H1 (cell line): ENCODE measurements at regions not wholly inside any gene's neighbourhood (a gene's known extent, or its start where the extent isn't known, plus 50 kb on each side); places are given as distances from the start of the nearest gene placed in this dataset.
"Not testable (repeated sequence)": the region's sequence is repeated elsewhere in the genome, so short reads cannot be mapped to it uniquely, and the experiment has no call there.

Source experiments
- CTCF ChIA-PET: fragments of 300-600 bp; sonication (Branson Sonifier 250); formaldehyde crosslinking; loops from one replicate; lab custom pipeline; 2021; ENCODE audit not compliant: partially characterized antibody; lab: Charles Lee
- POLR2A ChIA-PET: fragments of 300-600 bp; sonication (Branson Sonifier 250); formaldehyde crosslinking; loops from one replicate; lab custom pipeline; 2021; ENCODE audit warnings: inconsistent platforms; ENCODE audit not compliant: partially characterized antibody; lab: Charles Lee
- DNase-seq, 2 experiments: peaks; one replicate each; pipeline versions ENCODE4 v3.0.0 to v3.0.0-alpha.2; 2010 to 2022; ENCODE audit warnings: low spot score in 2 of 2, low read depth in 1 of 2, mixed read lengths in 1 of 2
- FAIRE-seq: peaks from 2 replicates; lab custom pipeline; 2011; peaks lifted over from hg19 to GRCh38; lab: Jason Lieb, UNC
- H2AFZ ChIP-seq: 2 replicates; pipeline ENCODE4 v1.8.1; 2012; ENCODE audit warnings: low read length, inconsistent platforms
- H2AK5ac ChIP-seq: 2 replicates; pipeline ENCODE4 v1.6.1; 2013; ENCODE audit warnings: low read depth, low read length
- H2BK120ac ChIP-seq: replicated peaks from 2 replicates; pipeline ENCODE3; 2013; ENCODE audit warnings: low read depth, low read length, inconsistent platforms
- H2BK12ac ChIP-seq: 2 replicates; pipeline ENCODE4 v1.6.1; 2013; ENCODE audit warnings: low read depth, low read length
- H2BK15ac ChIP-seq: 2 replicates; pipeline ENCODE4 v1.6.1; 2013; ENCODE audit warnings: low read length
- H2BK20ac ChIP-seq: 2 replicates; pipeline ENCODE4 v1.6.1; 2013; ENCODE audit warnings: low read length
- H2BK5ac ChIP-seq: 2 replicates; pipeline ENCODE4 v1.6.1; 2013; ENCODE audit warnings: low read depth, low read length
- H3K14ac ChIP-seq: 2 replicates; pipeline ENCODE4 v1.6.1; 2013; ENCODE audit warnings: inconsistent platforms; ENCODE audit not compliant: insufficient read length
- H3K18ac ChIP-seq: 2 replicates; pipeline ENCODE4 v1.6.1; 2013; ENCODE audit warnings: low read length; ENCODE audit errors: extremely low read depth
- H3K23ac ChIP-seq: 2 replicates; pipeline ENCODE4 v1.6.1; 2013; ENCODE audit warnings: inconsistent platforms; ENCODE audit not compliant: insufficient read length
- H3K23me2 ChIP-seq: 2 replicates; pipeline ENCODE4 v1.6.1; 2013; ENCODE audit warnings: low read depth, low read length
- H3K27ac ChIP-seq: 2 replicates; pipeline ENCODE4 v1.6.1; 2011; ENCODE audit warnings: low read depth, low read length, inconsistent platforms
- H3K27me3 ChIP-seq, 4 experiments: replicated peaks in 1 of 4; 1 replicate in 1 of 4; 2 replicates in 3 of 4; pipeline versions ENCODE4 v1.6.1 to v1.8.1; 2011 to 2013; ENCODE audit warnings: low read length in 3 of 4, mild to moderate bottlenecking in 3 of 4, inconsistent platforms in 2 of 4, mixed read lengths in 2 of 4, moderate library complexity in 1 of 4; ENCODE audit not compliant: control insufficient read depth in 3 of 4, insufficient read depth in 3 of 4; ENCODE audit errors: extremely low read depth in 1 of 4
- H3K36me3 ChIP-seq, 4 experiments: 2 replicates each; pipeline versions ENCODE4 v1.6.1 to v1.8.1; 2011 to 2013; ENCODE audit warnings: mild to moderate bottlenecking in 4 of 4, low read length in 3 of 4, moderate library complexity in 2 of 4, control low read depth in 1 of 4, inconsistent platforms in 1 of 4; ENCODE audit not compliant: insufficient read depth in 4 of 4, control insufficient read depth in 2 of 4
- H3K4ac ChIP-seq: replicated peaks from 2 replicates; pipeline ENCODE3; 2013; ENCODE audit warnings: low read length, low read depth, mixed read lengths, inconsistent platforms; ENCODE audit not compliant: insufficient read length
- H3K4me1 ChIP-seq, 4 experiments: replicated peaks in 1 of 4; 1 replicate in 1 of 4; 2 replicates in 3 of 4; pipeline versions ENCODE4 v1.6.1 to v1.8.1; 2011 to 2013; ENCODE audit warnings: low read length in 3 of 4, inconsistent platforms in 2 of 4, mixed read lengths in 1 of 4; ENCODE audit not compliant: insufficient read depth in 4 of 4, control insufficient read depth in 3 of 4
- H3K4me2 ChIP-seq, 2 experiments: 2 replicates each; pipeline versions ENCODE4 v1.6.1 to v1.8.1; 2011 to 2013; ENCODE audit warnings: low read depth in 2 of 2, low read length in 2 of 2, control low read depth in 1 of 2, inconsistent platforms in 1 of 2, mild to moderate bottlenecking in 1 of 2; ENCODE audit not compliant: insufficient read depth in 1 of 2
- H3K4me3 ChIP-seq, 4 experiments: fragments of 200-600, 300-600 bp in 1 of 4; sonication (generic), shearing (Covaris generic), sonication (Bioruptor Twin) in 1 of 4; 2 replicates each; pipeline versions ENCODE4 v1.5.1 to v1.8.1; 2011 to 2016; ENCODE audit warnings: low read length in 4 of 4, low read depth in 3 of 4, control low read depth in 2 of 4, inconsistent platforms in 2 of 4, mild to moderate bottlenecking in 2 of 4, mixed read lengths in 1 of 4, moderate library complexity in 1 of 4; ENCODE audit not compliant: insufficient read depth in 2 of 4; ENCODE audit errors: extremely low read depth in 1 of 4
- H3K56ac ChIP-seq: replicated peaks from 2 replicates; pipeline ENCODE3; 2013; ENCODE audit warnings: low read depth, mild to moderate bottlenecking, mixed read lengths, low read length, inconsistent platforms; ENCODE audit not compliant: insufficient read length
- H3K79me1 ChIP-seq: 2 replicates; pipeline ENCODE4 v1.6.1; 2013; ENCODE audit warnings: low read depth, low read length, control low read depth
- H3K79me2 ChIP-seq, 2 experiments: 2 replicates each; pipeline versions ENCODE4 v1.6.1 to v1.8.1; 2012 to 2013; ENCODE audit warnings: low read length in 2 of 2, mild to moderate bottlenecking in 2 of 2, inconsistent platforms in 1 of 2; ENCODE audit not compliant: insufficient read depth in 2 of 2, control insufficient read depth in 1 of 2
- H3K9ac ChIP-seq, 4 experiments: replicated peaks in 1 of 4; 1 replicate in 1 of 4; 2 replicates in 3 of 4; pipeline versions ENCODE4 v1.6.1 to v1.8.1; 2011 to 2013; ENCODE audit warnings: low read depth in 3 of 4, low read length in 3 of 4, control low read depth in 2 of 4, mild to moderate bottlenecking in 2 of 4, moderate library complexity in 2 of 4, inconsistent platforms in 1 of 4; ENCODE audit errors: extremely low read depth in 1 of 4
- H3K9me3 ChIP-seq, 2 experiments: 2 replicates each; pipeline versions ENCODE4 v1.6.1 to v1.8.1; 2012 to 2013; ENCODE audit warnings: mild to moderate bottlenecking in 2 of 2, moderate library complexity in 2 of 2, control low read depth in 1 of 2, inconsistent platforms in 1 of 2, low read depth in 1 of 2, low read length in 1 of 2, mixed read lengths in 1 of 2; ENCODE audit not compliant: insufficient read depth in 2 of 2
- H4K20me1 ChIP-seq, 2 experiments: replicated peaks in 1 of 2; 2 replicates each; pipeline versions ENCODE3 to v1.8.1; 2011 to 2013; ENCODE audit warnings: inconsistent platforms in 2 of 2, low read length in 2 of 2, mild to moderate bottlenecking in 1 of 2; ENCODE audit not compliant: insufficient read depth in 2 of 2, control insufficient read depth in 1 of 2
- H4K5ac ChIP-seq: 2 replicates; pipeline ENCODE4 v1.6.1; 2013; ENCODE audit warnings: low read length, low read depth, mixed read lengths, inconsistent platforms; ENCODE audit not compliant: insufficient read length
- H4K8ac ChIP-seq: 2 replicates; pipeline ENCODE4 v1.8.0; 2013; ENCODE audit warnings: mild to moderate bottlenecking, moderate library complexity, low read length, inconsistent platforms; ENCODE audit not compliant: insufficient read depth; ENCODE audit errors: extremely low read depth
- H4K91ac ChIP-seq: replicated peaks from 2 replicates; pipeline ENCODE3; 2013; ENCODE audit warnings: low read length, mixed read lengths, inconsistent platforms; ENCODE audit not compliant: insufficient read length
- WGBS, 2 experiments: shearing (Covaris generic) in 1 of 2; methylation state at CpG; one replicate each; pipeline versions ENCODE4 v1.1.6 to v1.1.7; 2013 to 2015; ENCODE audit warnings: low lambda C conversion rate in 2 of 2, mixed read lengths in 2 of 2, inconsistent platforms in 1 of 2, low coverage in 1 of 2, missing lambda C conversion rate in 1 of 2; ENCODE audit not compliant: insufficient replicate concordance in 2 of 2, insufficient coverage in 1 of 2, insufficient read length in 1 of 2; ENCODE audit errors: extremely low coverage in 1 of 2, missing lambda C conversion rate in 1 of 2; 5-methylcytosine and 5-hydroxymethylcytosine counted together

GRCh38 chr1:120513099-120513498 is 98.3 kb downstream of the NBPF8 start:
- no CpG with 5 or more reads among the region's 1 CpG for WGBS, 2 experiments
- H3K27me3 ChIP-seq, H3K56ac ChIP-seq, H3K18ac ChIP-seq, H3K9ac ChIP-seq, H4K5ac ChIP-seq, H3K14ac ChIP-seq, H2BK15ac ChIP-seq, H2BK5ac ChIP-seq, H2BK120ac ChIP-seq, H2AK5ac ChIP-seq, H2BK12ac ChIP-seq, H3K4ac ChIP-seq, H4K8ac ChIP-seq, H3K36me3 ChIP-seq, H4K91ac ChIP-seq, DNase-seq, H4K20me1 ChIP-seq, H2BK20ac ChIP-seq, H3K79me2 ChIP-seq, H3K9me3 ChIP-seq, H3K4me2 ChIP-seq, H3K79me1 ChIP-seq, H3K23ac ChIP-seq, FAIRE-seq, H3K4me1 ChIP-seq, H2AFZ ChIP-seq, CTCF ChIA-PET, POLR2A ChIA-PET, H3K4me3 ChIP-seq, H3K23me2 ChIP-seq, H3K27ac ChIP-seq: not testable (repeated sequence)

- POLR2A ChIA-PET, H4K8ac ChIP-seq: not testable (repeated sequence)
Measured at GRCh38 chr1:120513531-120513930, 98.7 kb downstream of the NBPF8 start.

More at GRCh38 chr1:120513531-120513930, 98.7 kb downstream of the NBPF8 start:
- H3K23me2 ChIP-seq, H3K23ac ChIP-seq, H3K9ac ChIP-seq, H4K91ac ChIP-seq, H4K5ac ChIP-seq, H3K27ac ChIP-seq, H3K27me3 ChIP-seq, H3K18ac ChIP-seq, CTCF ChIA-PET, H3K4me3 ChIP-seq, H2AK5ac ChIP-seq, H2BK5ac ChIP-seq, H2AFZ ChIP-seq, H3K4me2 ChIP-seq, H3K14ac ChIP-seq, DNase-seq, H3K9me3 ChIP-seq, H2BK15ac ChIP-seq, H2BK12ac ChIP-seq, H3K36me3 ChIP-seq, H3K79me2 ChIP-seq, H3K56ac ChIP-seq, H3K4ac ChIP-seq, FAIRE-seq, H3K79me1 ChIP-seq, H2BK20ac ChIP-seq, H3K4me1 ChIP-seq, H2BK120ac ChIP-seq, H4K20me1 ChIP-seq: not testable (repeated sequence)
- WGBS, 2 experiments: no CpG with 5 or more reads among the region's 4 CpGs
